ENCODE measurements at regions not wholly inside any gene's neighbourhood (a gene's known extent, or its start where the extent isn't known, plus 50 kb on each side); places are given as distances from the start of the nearest gene placed in this dataset.

DNA sequence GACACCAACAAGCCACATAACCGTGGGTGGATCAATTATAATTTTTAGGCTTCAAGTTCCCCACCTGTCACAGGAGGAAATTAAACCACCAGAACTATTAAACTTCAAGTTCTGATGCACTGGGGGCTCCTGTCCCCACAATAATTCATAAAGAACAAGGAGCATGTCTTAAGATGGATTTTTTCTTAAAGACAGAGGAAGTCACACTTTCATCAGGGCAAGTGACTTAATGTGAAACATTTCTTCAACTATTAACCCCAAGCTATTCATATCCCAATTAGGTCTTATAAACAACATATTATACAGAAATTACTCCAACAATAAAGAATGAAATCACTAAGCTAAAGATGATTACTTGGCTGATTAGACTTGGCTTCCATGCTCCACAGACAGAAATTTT, 292.5 kb downstream of the ETAA1 start:
- no peak for ATAC-seq
- TF ChIP-seq, protein P1, sequence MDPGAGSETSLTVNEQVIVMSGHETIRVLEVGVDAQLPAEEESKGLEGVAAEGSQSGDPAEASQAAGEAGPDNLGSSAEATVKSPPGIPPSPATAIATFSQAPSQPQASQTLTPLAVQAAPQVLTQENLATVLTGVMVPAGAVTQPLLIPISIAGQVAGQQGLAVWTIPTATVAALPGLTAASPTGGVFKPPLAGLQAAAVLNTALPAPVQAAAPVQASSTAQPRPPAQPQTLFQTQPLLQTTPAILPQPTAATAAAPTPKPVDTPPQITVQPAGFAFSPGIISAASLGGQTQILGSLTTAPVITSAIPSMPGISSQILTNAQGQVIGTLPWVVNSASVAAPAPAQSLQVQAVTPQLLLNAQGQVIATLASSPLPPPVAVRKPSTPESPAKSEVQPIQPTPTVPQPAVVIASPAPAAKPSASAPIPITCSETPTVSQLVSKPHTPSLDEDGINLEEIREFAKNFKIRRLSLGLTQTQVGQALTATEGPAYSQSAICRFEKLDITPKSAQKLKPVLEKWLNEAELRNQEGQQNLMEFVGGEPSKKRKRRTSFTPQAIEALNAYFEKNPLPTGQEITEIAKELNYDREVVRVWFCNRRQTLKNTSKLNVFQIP (CRISPR knock-in tag; IDR thresholded peaks at IDR 0.05; ENCODE audit: borderline replicate concordance, low read depth), result no peak
- no peak for TF ChIP-seq ZNF70 (CRISPR knock-in tag; IDR thresholded peaks at IDR 0.05)
- TF ChIP-seq, protein P2, sequence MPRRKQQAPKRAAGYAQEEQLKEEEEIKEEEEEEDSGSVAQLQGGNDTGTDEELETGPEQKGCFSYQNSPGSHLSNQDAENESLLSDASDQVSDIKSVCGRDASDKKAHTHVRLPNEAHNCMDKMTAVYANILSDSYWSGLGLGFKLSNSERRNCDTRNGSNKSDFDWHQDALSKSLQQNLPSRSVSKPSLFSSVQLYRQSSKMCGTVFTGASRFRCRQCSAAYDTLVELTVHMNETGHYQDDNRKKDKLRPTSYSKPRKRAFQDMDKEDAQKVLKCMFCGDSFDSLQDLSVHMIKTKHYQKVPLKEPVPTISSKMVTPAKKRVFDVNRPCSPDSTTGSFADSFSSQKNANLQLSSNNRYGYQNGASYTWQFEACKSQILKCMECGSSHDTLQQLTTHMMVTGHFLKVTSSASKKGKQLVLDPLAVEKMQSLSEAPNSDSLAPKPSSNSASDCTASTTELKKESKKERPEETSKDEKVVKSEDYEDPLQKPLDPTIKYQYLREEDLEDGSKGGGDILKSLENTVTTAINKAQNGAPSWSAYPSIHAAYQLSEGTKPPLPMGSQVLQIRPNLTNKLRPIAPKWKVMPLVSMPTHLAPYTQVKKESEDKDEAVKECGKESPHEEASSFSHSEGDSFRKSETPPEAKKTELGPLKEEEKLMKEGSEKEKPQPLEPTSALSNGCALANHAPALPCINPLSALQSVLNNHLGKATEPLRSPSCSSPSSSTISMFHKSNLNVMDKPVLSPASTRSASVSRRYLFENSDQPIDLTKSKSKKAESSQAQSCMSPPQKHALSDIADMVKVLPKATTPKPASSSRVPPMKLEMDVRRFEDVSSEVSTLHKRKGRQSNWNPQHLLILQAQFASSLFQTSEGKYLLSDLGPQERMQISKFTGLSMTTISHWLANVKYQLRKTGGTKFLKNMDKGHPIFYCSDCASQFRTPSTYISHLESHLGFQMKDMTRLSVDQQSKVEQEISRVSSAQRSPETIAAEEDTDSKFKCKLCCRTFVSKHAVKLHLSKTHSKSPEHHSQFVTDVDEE (CRISPR knock-in tag; IDR thresholded peaks at IDR 0.05), result no peak
- TF ChIP-seq BACH2 (CRISPR knock-in tag; IDR thresholded peaks at IDR 0.05; ENCODE audit: borderline replicate concordance), result no peak
- TF ChIP-seq ZFP3 (CRISPR knock-in tag; IDR thresholded peaks at IDR 0.05), result no peak
- TF ChIP-seq TOX (CRISPR knock-in tag; IDR thresholded peaks at IDR 0.05; ENCODE audit: borderline replicate concordance), result no peak
- TF ChIP-seq, protein P3, sequence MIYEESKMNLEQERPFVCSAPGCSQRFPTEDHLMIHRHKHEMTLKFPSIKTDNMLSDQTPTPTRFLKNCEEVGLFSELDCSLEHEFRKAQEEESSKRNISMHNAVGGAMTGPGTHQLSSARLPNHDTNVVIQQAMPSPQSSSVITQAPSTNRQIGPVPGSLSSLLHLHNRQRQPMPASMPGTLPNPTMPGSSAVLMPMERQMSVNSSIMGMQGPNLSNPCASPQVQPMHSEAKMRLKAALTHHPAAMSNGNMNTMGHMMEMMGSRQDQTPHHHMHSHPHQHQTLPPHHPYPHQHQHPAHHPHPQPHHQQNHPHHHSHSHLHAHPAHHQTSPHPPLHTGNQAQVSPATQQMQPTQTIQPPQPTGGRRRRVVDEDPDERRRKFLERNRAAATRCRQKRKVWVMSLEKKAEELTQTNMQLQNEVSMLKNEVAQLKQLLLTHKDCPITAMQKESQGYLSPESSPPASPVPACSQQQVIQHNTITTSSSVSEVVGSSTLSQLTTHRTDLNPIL (CRISPR knock-in tag; IDR thresholded peaks at IDR 0.05; ENCODE audit: low read depth), result no peak
- no peak for TF ChIP-seq GLIS3 (CRISPR knock-in tag; IDR thresholded peaks at IDR 0.05)
- TF ChIP-seq, protein P4, sequence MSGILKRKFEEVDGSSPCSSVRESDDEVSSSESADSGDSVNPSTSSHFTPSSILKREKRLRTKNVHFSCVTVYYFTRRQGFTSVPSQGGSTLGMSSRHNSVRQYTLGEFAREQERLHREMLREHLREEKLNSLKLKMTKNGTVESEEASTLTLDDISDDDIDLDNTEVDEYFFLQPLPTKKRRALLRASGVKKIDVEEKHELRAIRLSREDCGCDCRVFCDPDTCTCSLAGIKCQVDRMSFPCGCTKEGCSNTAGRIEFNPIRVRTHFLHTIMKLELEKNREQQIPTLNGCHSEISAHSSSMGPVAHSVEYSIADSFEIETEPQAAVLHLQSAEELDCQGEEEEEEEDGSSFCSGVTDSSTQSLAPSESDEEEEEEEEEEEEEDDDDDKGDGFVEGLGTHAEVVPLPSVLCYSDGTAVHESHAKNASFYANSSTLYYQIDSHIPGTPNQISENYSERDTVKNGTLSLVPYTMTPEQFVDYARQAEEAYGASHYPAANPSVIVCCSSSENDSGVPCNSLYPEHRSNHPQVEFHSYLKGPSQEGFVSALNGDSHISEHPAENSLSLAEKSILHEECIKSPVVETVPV (CRISPR knock-in tag; IDR thresholded peaks at IDR 0.05), result no peak
- no peak for TF ChIP-seq ZC3H10 (CRISPR knock-in tag; IDR thresholded peaks at IDR 0.05)
- no peak for TF ChIP-seq ZNF8 (CRISPR knock-in tag; IDR thresholded peaks at IDR 0.05)
- no peak for TF ChIP-seq CSDC2 (CRISPR knock-in tag; IDR thresholded peaks at IDR 0.05)
- TF ChIP-seq ARNTL (CRISPR knock-in tag; IDR thresholded peaks at IDR 0.05; ENCODE audit: borderline replicate concordance, low read depth), result no peak
- TF ChIP-seq ZNF565 (CRISPR knock-in tag; conservative IDR thresholded peaks at IDR 0.05; ENCODE audit: low read depth), result no peak
- no peak for TF ChIP-seq RARB (CRISPR knock-in tag; IDR thresholded peaks at IDR 0.05)
- TF ChIP-seq, protein P5, sequence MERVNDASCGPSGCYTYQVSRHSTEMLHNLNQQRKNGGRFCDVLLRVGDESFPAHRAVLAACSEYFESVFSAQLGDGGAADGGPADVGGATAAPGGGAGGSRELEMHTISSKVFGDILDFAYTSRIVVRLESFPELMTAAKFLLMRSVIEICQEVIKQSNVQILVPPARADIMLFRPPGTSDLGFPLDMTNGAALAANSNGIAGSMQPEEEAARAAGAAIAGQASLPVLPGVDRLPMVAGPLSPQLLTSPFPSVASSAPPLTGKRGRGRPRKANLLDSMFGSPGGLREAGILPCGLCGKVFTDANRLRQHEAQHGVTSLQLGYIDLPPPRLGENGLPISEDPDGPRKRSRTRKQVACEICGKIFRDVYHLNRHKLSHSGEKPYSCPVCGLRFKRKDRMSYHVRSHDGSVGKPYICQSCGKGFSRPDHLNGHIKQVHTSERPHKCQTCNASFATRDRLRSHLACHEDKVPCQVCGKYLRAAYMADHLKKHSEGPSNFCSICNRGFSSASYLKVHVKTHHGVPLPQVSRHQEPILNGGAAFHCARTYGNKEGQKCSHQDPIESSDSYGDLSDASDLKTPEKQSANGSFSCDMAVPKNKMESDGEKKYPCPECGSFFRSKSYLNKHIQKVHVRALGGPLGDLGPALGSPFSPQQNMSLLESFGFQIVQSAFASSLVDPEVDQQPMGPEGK (CRISPR knock-in tag; IDR thresholded peaks at IDR 0.05; ENCODE audit: borderline replicate concordance), result no peak
- TF ChIP-seq ZFP30 (CRISPR knock-in tag; IDR thresholded peaks at IDR 0.05), result no peak
- no peak for TF ChIP-seq ESRRG (CRISPR knock-in tag; IDR thresholded peaks at IDR 0.05)
- TF ChIP-seq PPARA (CRISPR knock-in tag; IDR thresholded peaks at IDR 0.05; ENCODE audit: borderline replicate concordance), result no peak

DNA sequence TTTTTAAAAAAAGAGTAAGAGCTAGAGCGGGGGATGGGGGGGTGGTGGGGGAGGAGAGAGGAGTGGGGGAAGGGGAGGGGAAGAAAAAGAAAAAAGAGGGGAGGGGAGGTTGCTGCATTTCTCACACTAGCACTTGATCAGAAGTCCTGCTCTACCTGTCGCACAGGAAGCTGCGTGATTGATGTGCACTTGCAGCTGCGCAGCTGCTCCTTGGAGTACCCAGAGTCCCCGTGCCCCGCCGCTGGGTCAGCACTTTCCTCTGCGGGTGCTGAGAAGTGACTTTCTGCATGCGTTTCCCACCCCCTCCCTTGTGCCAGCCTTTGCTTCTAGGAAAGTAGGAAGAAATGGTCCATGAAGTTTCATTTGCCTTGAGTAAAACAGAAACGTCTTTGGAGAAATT, 297.3 kb downstream of the ETAA1 start:
- no peak for ATAC-seq

More for the DNA sequence above, 297.3 kb downstream of the ETAA1 start:
- no peak for TF ChIP-seq OSR1 (CRISPR knock-in tag; IDR thresholded peaks at IDR 0.05)
- no peak for TF ChIP-seq BACH2 (CRISPR knock-in tag; IDR thresholded peaks at IDR 0.05; ENCODE audit: borderline replicate concordance)
- TF ChIP-seq SNAI2 (CRISPR knock-in tag; IDR thresholded peaks at IDR 0.05), result no peak
- TF ChIP-seq TCF4 (CRISPR knock-in tag; IDR thresholded peaks at IDR 0.05; ENCODE audit: borderline replicate concordance), result no peak
- no peak for TF ChIP-seq RARB (CRISPR knock-in tag; IDR thresholded peaks at IDR 0.05)
- no peak for TF ChIP-seq ZNF8 (CRISPR knock-in tag; IDR thresholded peaks at IDR 0.05)
- TF ChIP-seq, protein P2 (CRISPR knock-in tag; IDR thresholded peaks at IDR 0.05), result no peak
- no peak for TF ChIP-seq GLIS3 (CRISPR knock-in tag; IDR thresholded peaks at IDR 0.05)
- TF ChIP-seq ZC3H10 (CRISPR knock-in tag; IDR thresholded peaks at IDR 0.05), result no peak
- TF ChIP-seq ZNF70 (CRISPR knock-in tag; IDR thresholded peaks at IDR 0.05), result no peak
- no peak for TF ChIP-seq ESRRG (CRISPR knock-in tag; IDR thresholded peaks at IDR 0.05)
- TF ChIP-seq CSDC2 (CRISPR knock-in tag; IDR thresholded peaks at IDR 0.05), result no peak
- no peak for TF ChIP-seq ISL1 (CRISPR knock-in tag; IDR thresholded peaks at IDR 0.05)
- TF ChIP-seq, protein P3 (CRISPR knock-in tag; IDR thresholded peaks at IDR 0.05; ENCODE audit: low read depth), result no peak
- no peak for TF ChIP-seq ZFP3 (CRISPR knock-in tag; IDR thresholded peaks at IDR 0.05)
